ENCODE measurements at regions not wholly inside any gene's neighbourhood (a gene's known extent, or its start where the extent isn't known, plus 50 kb on each side); places are given as distances from the start of the nearest gene placed in this dataset.

DNA sequence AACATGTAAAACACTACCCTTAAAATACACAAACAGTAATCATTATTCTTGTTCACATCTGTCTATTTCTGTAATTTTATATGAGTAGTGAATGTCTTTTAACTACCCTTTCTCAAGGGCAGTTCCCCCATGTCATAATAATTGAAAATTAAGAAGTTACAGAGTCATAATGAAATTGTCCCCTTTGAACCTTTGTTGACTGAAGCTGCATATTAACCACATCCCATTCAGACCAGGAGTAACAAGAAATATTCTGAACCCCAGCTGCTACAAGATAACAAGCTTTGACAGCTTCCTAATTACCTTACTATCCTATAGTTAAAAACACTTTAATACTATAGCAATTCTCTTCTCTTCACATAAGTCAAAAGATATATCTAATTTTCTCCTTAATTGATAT is 635.9 kb upstream of the SUCLG2 start:
- no peak for DNase-seq

DNA sequence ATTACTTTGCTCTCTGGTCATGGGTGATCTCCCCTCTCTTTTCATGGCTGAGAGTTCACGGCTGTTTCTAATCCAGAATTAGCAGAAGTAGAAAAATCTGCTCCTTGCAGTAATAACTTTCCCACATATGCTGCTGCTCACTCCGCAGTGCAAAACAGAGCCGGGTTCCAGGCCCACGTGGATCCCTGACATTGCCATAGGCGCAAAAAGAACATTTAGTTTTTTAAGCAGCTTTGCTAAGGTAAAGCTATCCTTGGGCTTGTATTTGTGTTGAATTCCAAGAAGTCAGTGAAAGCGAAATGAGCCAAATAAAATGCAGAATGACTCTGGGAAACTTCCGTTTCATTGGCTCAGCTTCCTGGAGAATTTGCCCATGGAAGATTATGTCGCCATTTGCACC is 633.7 kb upstream of the SUCLG2 start:
- DNase-seq: no peak

DNA sequence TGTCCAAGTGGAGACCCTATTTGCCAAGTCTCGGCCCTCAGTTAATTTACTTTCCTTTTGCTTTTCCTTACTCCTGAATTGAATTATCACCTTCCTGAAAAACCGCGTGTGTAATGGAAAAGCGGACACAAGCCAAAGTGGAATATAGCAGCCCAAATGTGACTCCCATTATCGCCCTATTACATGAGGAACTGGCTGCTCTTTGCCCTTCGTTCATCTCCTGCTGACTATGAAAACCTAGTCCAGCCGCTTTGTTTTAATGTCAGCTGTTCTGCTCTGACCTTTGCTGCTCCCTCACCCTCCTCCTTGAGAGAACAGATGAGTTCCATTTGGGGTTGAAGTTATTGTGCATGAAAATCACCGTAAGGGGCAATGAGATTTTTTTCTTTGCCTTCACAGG is 632.7 kb upstream of the SUCLG2 start:
- no peak for DNase-seq

DNA sequence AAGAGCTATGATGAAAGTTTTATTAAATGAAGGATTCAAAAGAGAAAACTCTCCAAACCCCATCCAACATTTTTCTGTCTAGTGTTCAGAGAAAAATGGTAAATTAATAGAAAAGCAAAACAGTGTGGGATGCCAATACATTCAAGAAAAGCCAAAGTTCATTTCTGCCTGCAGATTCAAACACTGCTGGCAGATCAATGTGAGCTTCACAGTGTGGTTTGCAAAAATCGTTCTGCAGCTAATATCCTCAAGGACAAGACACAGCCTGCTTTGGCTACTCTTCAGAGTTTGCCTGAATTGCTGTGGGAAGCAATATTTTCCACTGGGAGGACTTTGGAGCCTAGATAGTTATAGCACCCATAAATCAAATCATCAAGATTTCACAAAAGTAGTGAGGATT is 619.9 kb upstream of the SUCLG2 start:
- DNase-seq: no peak

DNA sequence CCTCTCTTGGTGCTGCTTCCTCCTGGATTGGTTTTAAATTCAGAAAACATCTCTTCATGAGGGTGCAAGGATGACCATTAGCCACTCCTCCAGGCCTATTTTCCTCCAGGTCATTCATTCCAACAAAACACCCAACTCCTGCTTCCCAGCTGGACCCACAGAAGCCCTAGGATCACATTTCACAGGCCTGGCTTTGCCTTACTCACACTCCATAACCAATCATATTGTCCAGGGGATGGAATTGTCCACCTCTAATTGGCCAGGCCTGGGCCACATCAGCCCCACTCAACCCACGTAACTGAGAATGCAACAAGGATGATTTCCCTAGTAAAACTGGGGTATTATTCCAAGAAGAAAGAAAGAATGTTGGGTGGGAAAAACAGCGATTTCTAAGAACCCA is 616.7 kb upstream of the SUCLG2 start:
- DNase-seq: no peak

DNA sequence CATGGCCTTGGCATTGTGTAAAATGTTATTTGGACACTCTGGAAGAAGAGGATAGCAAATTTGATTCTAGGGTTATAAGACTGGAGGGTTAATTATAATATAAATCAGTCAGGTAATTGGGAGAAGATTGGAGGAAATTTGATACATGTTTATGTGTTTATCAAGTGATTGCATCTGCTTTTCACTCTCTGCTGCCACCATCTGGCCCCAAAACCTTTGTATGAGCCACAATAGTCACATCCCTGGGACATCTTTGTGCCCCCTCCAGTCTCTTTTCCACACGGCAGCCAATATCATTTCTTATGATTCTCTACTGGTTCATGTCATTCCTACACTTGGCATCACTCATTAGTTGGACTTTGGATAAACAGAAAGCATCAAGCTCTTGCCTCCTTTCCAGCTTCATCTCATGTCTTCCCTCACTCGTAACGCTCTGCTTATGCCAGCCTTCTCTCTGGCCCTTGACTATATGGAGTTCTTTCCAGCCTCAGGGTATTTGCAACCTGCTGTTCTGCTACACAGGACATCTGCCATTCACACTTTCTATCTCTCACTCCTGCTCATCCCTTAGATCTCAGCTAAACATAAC is 602.3 kb upstream of the SUCLG2 start:
- DNase-seq: peak; percentile 17

DNA sequence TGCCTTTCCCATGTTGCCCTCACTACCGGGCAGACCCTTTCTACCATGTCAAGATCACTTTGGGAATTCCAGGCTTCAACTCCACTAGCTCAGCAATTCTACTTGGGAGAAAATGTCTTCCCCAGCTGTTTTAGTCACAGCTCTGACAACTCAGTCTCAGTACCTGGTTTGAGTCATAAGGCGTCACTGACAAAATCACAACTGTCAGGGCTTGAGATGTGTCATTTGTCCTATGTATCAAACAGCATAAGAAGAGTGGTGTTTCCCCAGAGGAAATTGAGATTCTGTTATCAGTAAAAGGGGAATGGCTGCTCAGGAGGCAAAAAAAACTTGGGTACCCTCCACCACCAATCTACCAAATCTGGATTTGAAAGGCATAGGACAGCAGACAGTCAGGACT is 594.9 kb upstream of the SUCLG2 start:
- peak; percentile 5 for DNase-seq

DNA sequence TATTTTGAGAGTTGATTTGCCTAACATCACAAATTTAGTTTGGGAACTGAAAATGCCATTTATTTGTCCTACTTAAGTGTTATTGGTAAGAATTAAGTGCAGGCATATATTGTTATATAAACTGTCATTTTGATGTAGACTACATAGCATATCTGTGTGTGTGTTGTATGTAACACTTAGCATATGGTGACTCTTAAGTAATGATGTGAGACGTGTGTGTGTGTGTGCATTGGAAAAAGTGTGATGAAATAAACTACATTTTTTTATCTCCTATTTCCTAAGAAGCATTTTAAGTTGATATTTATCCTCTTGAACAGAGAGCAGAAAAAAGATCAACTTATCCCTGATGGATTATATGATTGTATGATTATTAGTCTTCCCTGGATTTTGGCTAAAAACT is 588.2 kb upstream of the SUCLG2 start:
- DNase-seq: no peak

DNA sequence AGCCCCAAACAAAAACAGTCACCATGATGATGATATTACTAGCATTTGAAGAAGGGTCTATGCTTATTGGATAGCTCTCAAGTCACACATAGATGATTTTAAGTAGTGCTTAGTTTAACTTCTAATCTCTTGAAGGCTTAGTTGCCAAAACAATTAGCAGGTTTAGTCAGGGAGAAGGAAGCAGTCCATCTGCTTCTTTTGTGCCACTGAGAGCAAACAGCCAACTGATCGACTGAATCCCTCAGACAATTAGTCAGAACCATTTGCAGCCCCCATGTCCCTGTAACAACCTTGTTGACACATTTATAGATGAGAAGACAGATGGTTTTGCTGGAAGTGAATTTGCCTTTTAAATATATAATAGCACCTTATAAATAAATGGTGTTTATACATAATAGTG is 585.1 kb upstream of the SUCLG2 start:
- DNase-seq: no peak

DNA sequence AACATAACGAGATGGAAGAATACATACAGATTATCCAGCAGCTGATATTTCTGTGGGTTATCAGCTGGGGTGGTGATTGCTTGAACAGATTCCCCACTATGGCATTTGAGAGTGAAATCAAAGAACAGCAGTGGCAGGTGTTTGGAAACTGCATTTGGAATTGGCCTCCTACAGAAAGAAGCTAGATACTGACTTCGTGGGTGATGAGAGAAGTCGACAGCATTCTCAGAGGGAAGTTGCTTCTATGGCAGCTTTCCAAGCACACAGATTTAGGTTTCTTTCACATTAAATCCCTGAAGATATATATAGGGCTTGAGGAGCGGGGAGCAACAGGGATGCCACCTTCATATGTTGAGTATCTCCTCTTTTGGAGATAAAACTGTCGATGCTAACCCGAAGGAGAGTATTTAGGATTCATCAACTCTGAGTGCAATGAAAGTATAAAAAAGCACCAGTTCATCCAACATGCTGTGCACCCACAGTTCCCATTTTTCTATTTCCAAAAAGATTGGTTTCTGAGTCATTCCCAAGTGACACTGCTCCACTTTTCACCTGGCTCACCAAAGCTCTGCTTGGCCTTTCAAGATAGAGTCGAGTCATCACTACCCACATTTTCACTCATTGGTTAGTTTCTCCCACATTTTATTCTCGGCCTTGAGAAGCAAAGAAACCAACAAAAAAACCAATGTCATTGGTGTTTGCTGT is 579.8 kb upstream of the SUCLG2 start:
- no peak for DNase-seq

DNA sequence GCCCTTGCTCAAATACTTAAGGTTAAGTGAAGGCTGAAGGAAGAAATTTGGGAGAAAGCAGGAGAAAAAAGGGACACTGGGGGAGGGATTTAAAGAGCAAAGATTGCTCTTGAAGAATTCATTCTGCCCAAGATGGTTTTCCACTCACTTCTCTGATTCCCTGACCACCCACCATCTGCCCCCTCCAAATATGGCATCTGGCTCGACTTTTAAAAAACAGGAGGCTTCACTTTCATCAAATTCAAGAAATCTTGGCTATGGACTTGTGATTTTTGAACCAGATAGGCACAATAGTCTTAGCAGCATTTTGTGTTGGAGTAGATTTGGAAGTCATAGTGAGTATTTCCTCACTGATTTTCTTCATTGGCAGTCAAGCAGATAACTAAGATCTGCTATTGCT is 574.4 kb upstream of the SUCLG2 start:
- no peak for DNase-seq

DNA sequence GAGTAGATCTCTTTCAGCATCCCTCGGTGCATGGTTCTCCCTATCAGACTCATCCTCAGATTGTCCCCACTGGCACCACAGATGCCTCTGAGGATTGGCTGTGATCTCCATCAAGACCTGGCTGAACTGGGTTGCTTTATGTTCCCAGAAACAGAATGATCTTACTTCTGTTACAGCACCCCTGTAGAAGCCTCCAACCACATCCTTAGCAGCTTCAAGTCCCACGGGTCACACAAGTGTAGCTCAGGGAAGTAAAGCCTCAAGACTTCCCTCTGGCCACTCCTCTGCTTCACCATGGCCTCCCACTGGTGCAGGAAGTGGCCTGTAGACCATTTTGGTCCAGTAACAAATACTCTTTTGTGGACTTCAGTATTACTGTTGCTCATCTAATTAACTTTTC is 566.4 kb upstream of the SUCLG2 start:
- no peak for DNase-seq

DNA sequence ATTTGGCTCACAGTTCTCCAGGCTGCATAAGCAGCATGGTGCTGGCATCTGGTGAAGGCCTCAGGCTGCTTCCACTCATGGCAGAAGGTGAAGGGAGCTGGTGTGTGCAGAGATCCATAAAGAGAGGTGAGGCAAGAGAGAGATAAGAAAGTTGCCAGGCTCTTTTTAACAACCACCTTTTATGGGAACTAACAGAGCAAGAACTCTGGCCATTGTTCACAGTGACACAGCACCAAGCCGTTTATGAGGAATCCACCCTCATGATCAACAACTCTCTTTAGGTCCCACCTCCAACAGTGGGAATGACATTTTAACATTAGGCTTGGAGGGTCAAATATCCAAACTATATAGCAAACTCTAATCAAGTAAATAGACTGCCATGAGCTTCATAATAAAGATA is 557.2 kb upstream of the SUCLG2 start:
- no peak for DNase-seq

DNA sequence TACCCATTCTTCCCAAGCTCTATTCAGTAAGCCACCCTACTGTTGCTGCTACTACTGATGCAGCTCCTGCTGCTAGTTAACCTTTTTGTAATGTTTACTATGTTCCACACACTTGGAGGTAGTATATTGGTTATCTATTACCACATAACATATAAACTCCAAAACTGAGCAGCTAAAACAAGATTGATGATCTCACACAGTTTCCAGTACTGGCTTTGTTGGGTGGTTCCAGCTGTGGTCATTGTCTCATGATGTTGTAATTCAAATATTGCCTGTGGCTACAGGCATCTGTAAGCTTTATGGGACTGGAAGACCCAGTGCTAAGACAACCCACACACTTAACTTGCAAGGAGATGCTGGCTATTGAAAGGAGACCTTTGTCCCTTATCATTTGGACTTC is 556.2 kb upstream of the SUCLG2 start:
- no peak for DNase-seq

DNA sequence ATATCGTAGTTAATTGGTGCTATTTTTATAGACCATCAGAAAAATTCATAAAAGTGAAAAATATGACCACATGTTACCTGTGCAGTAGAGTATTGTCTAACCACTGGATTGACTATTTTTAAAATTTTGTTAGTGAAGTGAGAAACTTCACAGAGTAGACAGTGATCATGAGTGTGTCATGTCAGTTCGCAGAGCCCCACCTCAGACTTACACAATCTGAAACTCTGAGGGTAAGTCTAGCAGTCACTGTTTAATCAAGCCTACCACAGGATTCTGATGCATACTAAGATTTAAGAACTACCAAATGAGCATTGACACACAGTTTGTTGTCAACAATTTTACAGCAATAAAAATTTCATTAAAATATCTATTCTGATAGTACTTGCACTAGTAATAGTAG is 552.9 kb upstream of the SUCLG2 start:
- no peak for DNase-seq

DNA sequence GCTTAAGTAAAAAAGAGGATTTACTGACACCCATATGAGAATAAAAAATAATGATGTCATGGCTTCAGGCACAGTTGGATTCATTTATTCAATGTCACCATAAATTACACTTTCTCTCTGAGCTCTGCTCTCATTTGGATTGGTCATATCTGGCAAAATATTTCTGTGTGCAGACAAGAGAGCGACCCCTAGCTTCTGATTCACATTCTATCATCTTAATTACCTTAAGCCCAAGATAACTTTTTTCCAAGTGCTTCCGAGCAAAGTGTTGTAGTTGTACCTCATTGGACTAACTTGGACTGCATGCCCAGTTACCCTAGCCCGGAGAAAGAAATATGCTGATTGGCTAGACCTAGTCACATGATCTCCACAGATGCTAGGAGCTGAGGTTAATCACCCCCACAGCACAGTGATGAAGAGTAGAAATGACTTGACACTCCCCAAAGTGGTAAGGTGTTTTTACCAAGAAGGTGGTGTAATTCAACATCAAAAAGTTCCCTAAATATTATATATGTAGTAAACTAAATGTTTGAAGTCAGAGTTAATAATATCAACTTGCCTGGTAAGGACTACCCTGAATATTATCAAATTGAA is 552.2 kb upstream of the SUCLG2 start:
- DNase-seq: no peak

DNA sequence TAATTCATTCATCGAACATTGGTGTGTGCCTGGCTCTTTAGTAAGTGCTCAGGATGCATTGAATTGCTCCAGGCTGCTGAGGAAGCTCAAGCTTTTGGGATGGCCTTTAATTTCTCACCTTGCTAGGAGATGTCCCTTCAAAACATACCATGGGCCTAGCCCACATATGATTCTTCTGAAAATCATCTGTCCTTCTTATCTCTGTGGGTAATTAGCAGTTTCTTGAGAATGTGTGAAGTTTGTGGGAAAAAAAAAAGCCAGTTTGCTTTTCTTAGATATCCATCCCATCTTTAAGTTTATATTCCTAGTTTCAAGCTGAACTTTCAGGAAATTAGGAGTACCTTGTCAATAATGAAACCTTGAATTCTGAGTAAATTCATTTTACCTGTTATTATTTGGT is 532.3 kb upstream of the SUCLG2 start:
- no peak for DNase-seq

DNA sequence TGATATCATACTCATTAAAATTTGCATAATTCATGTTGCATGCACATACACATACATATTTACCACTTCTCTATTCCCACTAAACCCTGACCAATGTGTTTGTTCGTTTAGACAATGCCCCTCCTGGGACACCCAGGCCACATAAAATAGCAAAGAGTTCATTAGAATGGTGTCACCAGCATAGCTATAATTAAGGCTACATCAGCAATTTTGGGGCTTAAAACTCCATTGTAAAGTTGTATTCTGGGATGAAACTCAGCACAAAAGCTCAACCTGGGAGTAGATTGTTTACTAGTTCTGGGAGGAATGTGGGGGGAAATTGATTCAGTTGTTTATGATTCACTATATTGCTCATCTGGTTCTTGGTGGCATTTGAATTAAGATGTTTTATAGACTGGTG is 522.2 kb upstream of the SUCLG2 start:
- DNase-seq: no peak

DNA sequence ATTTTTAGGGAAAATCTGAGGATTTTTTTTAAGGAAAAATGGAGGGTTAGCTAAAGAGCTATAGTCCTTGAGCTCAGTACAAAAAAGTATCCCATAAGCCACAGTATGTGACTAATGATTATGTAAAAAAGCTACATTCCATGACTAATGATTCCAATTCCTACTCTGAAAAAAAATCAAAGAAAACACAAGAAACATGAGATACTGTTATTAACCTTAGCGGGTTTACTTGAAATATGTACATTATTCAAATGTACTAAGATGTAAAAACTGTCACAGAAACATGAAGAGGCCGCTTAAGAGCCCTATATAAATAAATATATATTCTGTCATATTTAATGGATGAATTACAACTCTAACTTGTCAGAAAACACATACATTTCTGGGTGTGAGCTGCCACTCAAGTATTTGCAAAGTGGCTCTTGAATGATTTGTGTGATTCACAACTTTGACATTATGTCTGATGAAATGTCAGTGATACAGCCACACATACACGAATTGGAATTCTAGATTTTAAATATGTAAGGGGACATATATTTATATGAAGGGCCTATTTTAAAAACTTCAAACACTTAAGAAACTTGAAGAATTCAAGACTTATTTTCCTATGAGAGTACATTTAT is 518.7 kb upstream of the SUCLG2 start:
- no peak for DNase-seq

DNA sequence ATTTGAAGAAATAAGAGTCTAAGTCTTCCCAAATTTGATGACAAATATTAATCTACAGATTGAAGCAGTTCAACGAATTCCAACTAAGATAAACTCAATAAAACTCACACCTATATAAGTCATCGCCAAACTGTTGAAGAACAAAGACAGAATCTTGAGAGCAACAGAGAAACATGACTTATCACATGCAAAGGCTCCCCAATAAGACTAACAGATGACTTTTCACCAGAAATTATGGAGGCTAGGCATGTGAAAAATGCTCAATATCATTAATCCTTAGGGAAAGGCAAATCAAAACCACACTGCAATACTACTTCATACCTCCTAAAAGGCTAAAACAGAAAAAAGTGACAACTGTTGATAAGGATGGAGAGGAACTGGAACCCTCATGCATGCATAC is 517.6 kb upstream of the SUCLG2 start:
- no peak for DNase-seq

DNA sequence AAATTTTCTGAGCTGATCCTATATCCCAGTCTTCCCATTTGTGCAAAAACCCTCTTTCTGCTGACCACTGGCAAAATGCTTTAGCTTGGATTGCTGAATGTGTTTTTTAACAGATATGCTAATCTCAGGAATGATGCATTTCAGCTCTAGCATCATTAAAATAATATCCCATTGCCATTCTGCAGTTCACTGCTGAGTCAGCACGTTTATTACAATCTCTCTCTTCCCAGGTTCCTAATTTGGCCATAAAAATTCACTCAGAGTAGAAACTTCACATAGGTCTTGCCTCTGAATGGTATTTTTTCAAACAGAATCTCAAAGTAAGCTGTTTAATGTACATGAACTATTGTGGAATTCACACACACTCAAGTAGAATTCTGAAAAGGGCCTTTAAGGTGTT is 509.6 kb upstream of the SUCLG2 start:
- no peak for DNase-seq

DNA sequence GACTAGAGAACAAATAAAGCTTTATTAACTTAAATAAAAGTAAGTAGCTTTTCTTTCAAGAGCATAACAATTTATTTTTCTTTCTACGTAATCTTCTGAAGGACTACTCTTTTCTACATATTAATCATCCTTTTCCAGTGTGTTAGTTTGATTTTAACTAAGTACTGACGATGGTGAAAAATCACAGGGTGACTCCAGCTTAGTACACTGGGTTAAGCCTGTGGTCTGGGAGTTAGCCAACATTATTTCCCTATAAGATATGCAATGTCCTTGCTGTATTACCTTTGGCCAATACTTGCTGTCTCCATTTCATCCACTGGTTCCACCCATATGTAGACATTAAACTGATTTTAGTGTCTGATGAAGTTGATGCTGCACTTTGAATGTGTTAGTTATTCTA is 508.6 kb upstream of the SUCLG2 start:
- DNase-seq: no peak

DNA sequence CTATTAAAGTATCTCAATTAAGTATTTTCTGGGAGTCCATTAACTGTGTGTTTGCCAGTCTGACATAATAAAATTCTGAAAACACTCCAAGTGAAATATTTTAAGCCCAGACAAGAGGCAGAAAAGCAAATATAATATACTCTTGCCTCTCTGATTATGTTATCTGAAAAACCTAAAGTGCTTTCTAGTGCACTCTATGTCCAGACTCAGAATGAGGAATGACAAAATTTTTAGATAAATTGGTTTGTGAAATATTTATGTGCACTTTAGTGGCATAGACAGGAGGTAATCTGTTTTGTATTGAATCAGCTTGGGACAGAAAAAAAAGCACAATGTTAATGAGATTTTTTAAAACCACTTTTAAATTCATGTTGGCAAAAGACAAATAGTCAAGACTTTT is 508.2 kb upstream of the SUCLG2 start:
- DNase-seq: no peak

DNA sequence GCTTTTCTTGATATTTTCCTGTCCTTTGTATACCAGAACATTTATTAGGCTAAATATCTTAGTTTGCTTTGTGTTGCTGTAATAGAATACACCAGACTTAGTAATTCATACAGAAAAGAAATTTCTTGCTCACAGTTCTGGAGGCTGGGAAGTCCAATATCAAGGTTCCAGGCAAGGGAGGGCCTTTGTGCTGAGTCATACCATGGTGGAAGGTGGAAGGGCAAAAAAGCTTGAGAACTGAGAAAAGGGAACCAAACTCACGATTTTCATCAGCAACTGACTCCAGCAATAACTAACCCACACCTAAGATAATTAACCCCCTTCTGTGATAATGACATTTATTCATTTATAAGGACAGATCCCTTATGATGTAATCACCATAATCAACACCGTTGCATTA is 496.9 kb upstream of the SUCLG2 start:
- no peak for DNase-seq

DNA sequence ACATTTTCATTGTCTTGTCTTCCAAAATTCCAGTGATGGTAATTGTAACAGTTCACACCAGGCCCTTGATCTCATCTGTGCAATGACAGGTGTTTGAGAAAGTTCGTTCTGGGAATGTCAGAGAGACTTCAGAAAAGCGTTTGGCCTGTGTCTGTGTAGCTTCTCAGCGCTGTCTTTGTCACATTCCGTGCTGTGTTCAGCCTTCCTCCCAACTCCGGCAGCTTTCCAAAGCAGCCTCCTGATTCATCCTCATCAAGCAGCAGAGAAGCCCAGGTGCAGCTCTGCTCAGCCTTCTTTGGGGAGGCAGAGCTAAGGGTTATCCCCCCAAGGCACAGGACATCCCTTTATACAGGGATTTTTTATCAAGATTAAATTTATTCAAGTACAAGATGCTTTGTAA is 494.0 kb upstream of the SUCLG2 start:
- no peak for DNase-seq

All from stimulated activated CD4-positive, alpha-beta T cell treated with anti-CD3 and anti-CD28 coated beads, Interleukin-4, amount 100 ng/mL, for 24 hours (primary cell).